Fibroblast of mammary gland (primary cell): ENCODE measurements at regions not wholly inside any gene's neighbourhood (a gene's known extent, or its start where the extent isn't known, plus 50 kb on each side); places are given as distances from the start of the nearest gene placed in this dataset.

ENCODE experiments used
- DNase-seq: peaks from one replicate; pipeline ENCODE4 v3.0.0-alpha.2; 2010; ENCODE audit warnings: low read depth
- H3K4me3 ChIP-seq: 2 replicates; pipeline ENCODE4 v1.5.1; 2011; ENCODE audit warnings: low read depth, mild to moderate bottlenecking, low read length, moderate library complexity; ENCODE audit not compliant: control insufficient read depth
- CTCF ChIP-seq: conservative IDR thresholded peaks from 2 replicates; pipeline ENCODE4 v1.5.1; 2011; ENCODE audit warnings: low read depth, low read length, inconsistent platforms; ENCODE audit not compliant: control insufficient read depth, insufficient read depth

- no peak for DNase-seq
- H3K4me3 ChIP-seq = no peak overlapping the region
- TF ChIP-seq CTCF = no peak
These were observed 572.9 kb upstream of the PFKP start for GRCh38 chr10:2494399-2494798.

- no peak for DNase-seq
- TF ChIP-seq CTCF = no peak
- no peak overlapping the region for H3K4me3 ChIP-seq
These were observed 578.8 kb upstream of the PFKP start for GRCh38 chr10:2488446-2489005.

GRCh38 chr10:2487921-2488320 lies 579.4 kb upstream of the PFKP start:
- no peak overlapping the region for H3K4me3 ChIP-seq
- DNase-seq = no peak
- no peak for TF ChIP-seq CTCF

- no peak overlapping the region for H3K4me3 ChIP-seq
- DNase-seq = no peak
- TF ChIP-seq CTCF = no peak
These were observed 588.7 kb upstream of the PFKP start for GRCh38 chr10:2478656-2479055.

- no peak for DNase-seq
- TF ChIP-seq CTCF = no peak
- H3K4me3 ChIP-seq = no peak overlapping the region
These were observed 590.4 kb upstream of the PFKP start for GRCh38 chr10:2476812-2477553.

GRCh38 chr10:2476218-2476811 lies 591.0 kb upstream of the PFKP start:
- DNase-seq = no peak
- no peak overlapping the region for H3K4me3 ChIP-seq
- TF ChIP-seq CTCF = no peak

- H3K4me3 ChIP-seq = no peak overlapping the region
- DNase-seq = no peak
- TF ChIP-seq CTCF = no peak
These were observed 591.6 kb upstream of the PFKP start for GRCh38 chr10:2475711-2476217.
